Left ventricle myocardium inferior (tissue), 1 donor: ENCODE measurements at regions not wholly inside any gene's neighbourhood (a gene's known extent, or its start where the extent isn't known, plus 50 kb on each side); places are given as distances from the start of the nearest gene placed in this dataset.

ENCODE experiments used
- DNase-seq: peaks from one replicate; pipeline ENCODE4 v3.0.0-alpha.2; 2020
- H3K27ac ChIP-seq: fragments of 200-600 bp; replicated peaks from 2 replicates; pipeline ENCODE4 v1.8.0; 2021
- H3K27me3 ChIP-seq: fragments of 200-600 bp; 2 replicates; pipeline ENCODE4 v1.8.0; 2021; ENCODE audit warnings: low read depth
- H3K36me3 ChIP-seq: fragments of 200-600 bp; 2 replicates; pipeline ENCODE4 v1.8.0; 2021
- H3K4me1 ChIP-seq: fragments of 200-600 bp; 2 replicates; pipeline ENCODE4 v1.8.0; 2021
- H3K4me3 ChIP-seq: fragments of 200-600 bp; 2 replicates; pipeline ENCODE4 v1.8.0; 2021; ENCODE audit warnings: mild to moderate bottlenecking, moderate library complexity
- H3K9me3 ChIP-seq: fragments of 200-600 bp; replicated peaks from 2 replicates; pipeline ENCODE4 v1.8.0; 2021
- CTCF ChIP-seq: fragments of 200-600 bp; IDR thresholded peaks from 2 replicates; pipeline ENCODE4 v1.8.0; 2021; ENCODE audit warnings: antibody characterized with exemption, mild to moderate bottlenecking, borderline replicate concordance
- intact Hi-C: fragments of 100-400 bp; cut with micrococcal nuclease; formaldehyde crosslinking; loops from one replicate; pipeline ENCODE4 v1.11.0; 2022
- donor health status: DM: no; HTN: yes; CAD: no; lungs with severe emphysema.

- Histone ChIP-seq H3K27me3 (no peaks in the 10 kb centered on the region), H3K4me1 (no peaks in the 10 kb centered on the region), H3K4me3 (no peak overlapping the region), H3K27ac (no peak overlapping the region), H3K36me3 (no peaks in the 10 kb centered on the region), H3K9me3 (peaks cover 22% of the 10 kb centered on the region)
- intact Hi-C loops, result no loop called here
- no peak for TF ChIP-seq CTCF
- no peak for DNase-seq
Observed at GRCh38 chr16:87007907-87008306, 309.3 kb downstream of the C16orf95 start.

- DNase-seq, result no peak
- H3K4me1 ChIP-seq, result no peaks in the 10 kb centered on the region
- TF ChIP-seq CTCF, result no peak
- H3K27ac ChIP-seq, result no peak overlapping the region
- H3K27me3 ChIP-seq, result no peaks in the 10 kb centered on the region
- H3K36me3 ChIP-seq, result no peaks in the 10 kb centered on the region
- peaks cover 22% of the 10 kb centered on the region for H3K9me3 ChIP-seq
- no peak overlapping the region for H3K4me3 ChIP-seq
- intact Hi-C loops, result no loop called here
Observed at GRCh38 chr16:87008664-87009063, 308.5 kb downstream of the C16orf95 start.

GRCh38 chr16:87012954-87013938, 303.9 kb downstream of the C16orf95 start:
- DNase-seq, result no peak
- H3K27ac ChIP-seq, result peak overlapping the region; percentile 46
- peaks cover 6% of the 10 kb centered on the region for H3K27me3 ChIP-seq
- TF ChIP-seq CTCF, result no peak
- no peaks in the 10 kb centered on the region for H3K36me3 ChIP-seq
- H3K4me1 ChIP-seq, result no peaks in the 10 kb centered on the region
- intact Hi-C loops, result no loop called here
- no peak overlapping the region for H3K4me3 ChIP-seq
- H3K9me3 ChIP-seq, result peaks cover 5% of the 10 kb centered on the region

- TF ChIP-seq CTCF, result no peak
- Histone ChIP-seq H3K4me3 (no peak overlapping the region), H3K36me3 (no peaks in the 10 kb centered on the region), H3K4me1 (no peaks in the 10 kb centered on the region), H3K9me3 (no peaks in the 10 kb centered on the region), H3K27ac (no peak overlapping the region), H3K27me3 (peaks cover 6% of the 10 kb centered on the region)
- no peak for DNase-seq
- intact Hi-C loops, result no loop called here
Observed at GRCh38 chr16:87014112-87014511, 303.1 kb downstream of the C16orf95 start.

GRCh38 chr16:87015021-87015420, 302.2 kb downstream of the C16orf95 start:
- TF ChIP-seq CTCF, result no peak
- Histone ChIP-seq H3K9me3 (no peaks in the 10 kb centered on the region), H3K27ac (no peak overlapping the region), H3K36me3 (no peaks in the 10 kb centered on the region), H3K27me3 (peaks cover 6% of the 10 kb centered on the region), H3K4me1 (no peaks in the 10 kb centered on the region), H3K4me3 (no peak overlapping the region)
- DNase-seq, result no peak
- intact Hi-C loops, result no loop called here
